ENCODE measurements at regions not wholly inside any gene's neighbourhood (a gene's known extent, or its start where the extent isn't known, plus 50 kb on each side); places are given as distances from the start of the nearest gene placed in this dataset.

GRCh38 chr14:66272221-66272620 lies 213.9 kb upstream of the CCDC196 start:
- TF ChIP-seq POLR2A (IDR thresholded peaks at IDR 0.05) (no peak), CTCF (IDR thresholded peaks at IDR 0.05) (no peak)
